ENCODE measurements at regions not wholly inside any gene's neighbourhood (a gene's known extent, or its start where the extent isn't known, plus 50 kb on each side); places are given as distances from the start of the nearest gene placed in this dataset.

DNA sequence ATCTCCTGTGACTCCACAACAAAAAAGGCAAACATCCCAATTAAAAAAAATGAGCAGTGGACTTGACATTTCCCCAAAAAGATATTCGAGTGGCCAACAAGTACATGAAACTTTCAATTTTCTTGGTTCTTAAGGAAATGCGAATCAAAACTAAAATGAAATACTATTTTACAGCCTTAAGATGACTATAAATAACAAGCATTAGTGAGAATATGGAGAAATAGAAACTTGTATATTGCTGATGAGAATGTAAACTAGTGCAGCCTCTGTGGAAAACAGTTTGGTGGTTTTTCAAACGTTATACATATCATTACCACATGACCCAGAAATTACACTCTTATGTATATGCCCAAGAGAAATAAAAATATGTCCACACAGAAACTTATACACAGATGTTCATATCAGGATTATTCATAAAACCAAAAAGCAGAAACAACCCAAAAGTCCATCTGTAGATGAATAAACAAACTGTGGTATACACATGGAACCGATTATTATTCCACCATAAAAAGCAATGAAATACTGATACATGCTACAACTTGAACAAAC is 153.2 kb upstream of the GPR149 start:
- TF ChIP-seq, protein P1, sequence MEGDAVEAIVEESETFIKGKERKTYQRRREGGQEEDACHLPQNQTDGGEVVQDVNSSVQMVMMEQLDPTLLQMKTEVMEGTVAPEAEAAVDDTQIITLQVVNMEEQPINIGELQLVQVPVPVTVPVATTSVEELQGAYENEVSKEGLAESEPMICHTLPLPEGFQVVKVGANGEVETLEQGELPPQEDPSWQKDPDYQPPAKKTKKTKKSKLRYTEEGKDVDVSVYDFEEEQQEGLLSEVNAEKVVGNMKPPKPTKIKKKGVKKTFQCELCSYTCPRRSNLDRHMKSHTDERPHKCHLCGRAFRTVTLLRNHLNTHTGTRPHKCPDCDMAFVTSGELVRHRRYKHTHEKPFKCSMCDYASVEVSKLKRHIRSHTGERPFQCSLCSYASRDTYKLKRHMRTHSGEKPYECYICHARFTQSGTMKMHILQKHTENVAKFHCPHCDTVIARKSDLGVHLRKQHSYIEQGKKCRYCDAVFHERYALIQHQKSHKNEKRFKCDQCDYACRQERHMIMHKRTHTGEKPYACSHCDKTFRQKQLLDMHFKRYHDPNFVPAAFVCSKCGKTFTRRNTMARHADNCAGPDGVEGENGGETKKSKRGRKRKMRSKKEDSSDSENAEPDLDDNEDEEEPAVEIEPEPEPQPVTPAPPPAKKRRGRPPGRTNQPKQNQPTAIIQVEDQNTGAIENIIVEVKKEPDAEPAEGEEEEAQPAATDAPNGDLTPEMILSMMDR (IDR thresholded peaks at IDR 0.05), result no peak
- no peak for TF ChIP-seq POLR2A (IDR thresholded peaks at IDR 0.05)
